H9 (cell line): ENCODE measurements at regions not wholly inside any gene's neighbourhood (a gene's known extent, or its start where the extent isn't known, plus 50 kb on each side); places are given as distances from the start of the nearest gene placed in this dataset.

Experiments
- DNase-seq: peaks from one replicate; pipeline ENCODE4 v3.0.0-alpha.2; 2017
- H2AFZ ChIP-seq: one replicate; pipeline ENCODE4 v1.6.1; 2013; ENCODE audit warnings: mild to moderate bottlenecking, low read length, control low read depth, moderate library complexity
- H2AK5ac ChIP-seq: 2 replicates; pipeline ENCODE4 v1.6.1; 2013; ENCODE audit warnings: low read length, control low read depth, mixed read lengths; ENCODE audit not compliant: insufficient read length
- H2BK120ac ChIP-seq: one replicate; pipeline ENCODE4 v1.6.1; 2013; ENCODE audit warnings: low read depth, mild to moderate bottlenecking, low read length, control low read depth, inconsistent platforms; ENCODE audit not compliant: poor library complexity, severe bottlenecking
- H2BK12ac ChIP-seq: 2 replicates; pipeline ENCODE4 v1.6.1; 2013; ENCODE audit warnings: low read length, control low read depth, mixed read lengths, low read depth; ENCODE audit not compliant: insufficient read length
- H2BK15ac ChIP-seq: 2 replicates; pipeline ENCODE4 v1.6.1; 2013; ENCODE audit warnings: low read depth, low read length, control low read depth
- H2BK20ac ChIP-seq: one replicate; pipeline ENCODE4 v1.6.1; 2013; ENCODE audit warnings: low read depth, mild to moderate bottlenecking, low read length, control low read depth, inconsistent platforms; ENCODE audit not compliant: poor library complexity, severe bottlenecking
- H2BK5ac ChIP-seq: 2 replicates; pipeline ENCODE4 v1.6.1; 2013; ENCODE audit warnings: low read length, control low read depth, mixed read lengths; ENCODE audit not compliant: insufficient read length
- H3K14ac ChIP-seq: 2 replicates; pipeline ENCODE4 v1.6.1; 2013; ENCODE audit warnings: low read length, control low read depth; ENCODE audit not compliant: insufficient read depth
- H3K18ac ChIP-seq: 2 replicates; pipeline ENCODE4 v1.6.1; 2013; ENCODE audit warnings: low read depth, mild to moderate bottlenecking, mixed read lengths, low read length, control low read depth; ENCODE audit not compliant: insufficient read length
- H3K23ac ChIP-seq: 2 replicates; pipeline ENCODE4 v1.6.1; 2013; ENCODE audit warnings: low read length, control low read depth, mixed read lengths, low read depth; ENCODE audit not compliant: insufficient read length
- H3K23me2 ChIP-seq: 2 replicates; pipeline ENCODE4 v1.6.1; 2013; ENCODE audit warnings: low read depth, mild to moderate bottlenecking, mixed read lengths, low read length, control low read depth; ENCODE audit not compliant: insufficient read length, poor library complexity, severe bottlenecking
- H3K27ac ChIP-seq: 2 replicates; pipeline ENCODE4 v1.5.1; 2013; ENCODE audit warnings: low read length, control low read depth, mixed read lengths, low read depth; ENCODE audit not compliant: insufficient read length
- H3K27me3 ChIP-seq: 2 replicates; pipeline ENCODE4 v1.6.1; 2013; ENCODE audit warnings: low read length, control low read depth, inconsistent platforms; ENCODE audit not compliant: insufficient read depth
- H3K4ac ChIP-seq: 2 replicates; pipeline ENCODE4 v1.6.1; 2013; ENCODE audit warnings: low read depth, mild to moderate bottlenecking, control low read depth, inconsistent platforms, low read length, moderate library complexity
- H3K4me1 ChIP-seq: 2 replicates; pipeline ENCODE4 v1.6.1; 2013; ENCODE audit warnings: low read length, control low read depth, inconsistent platforms; ENCODE audit not compliant: insufficient read depth
- H3K4me2 ChIP-seq: 2 replicates; pipeline ENCODE4 v1.6.1; 2013; ENCODE audit warnings: low read length, control low read depth, mixed read lengths; ENCODE audit not compliant: insufficient read length, insufficient read depth
- H3K56ac ChIP-seq: 2 replicates; pipeline ENCODE4 v1.6.1; 2013; ENCODE audit warnings: low read depth, mild to moderate bottlenecking, mixed read lengths, low read length, control low read depth; ENCODE audit not compliant: insufficient read length
- H3K79me1 ChIP-seq: 2 replicates; pipeline ENCODE4 v1.6.1; 2013; ENCODE audit warnings: low read depth, mild to moderate bottlenecking, moderate library complexity, low read length, control low read depth, inconsistent platforms; ENCODE audit not compliant: insufficient read depth, poor library complexity, severe bottlenecking
- H3K79me2 ChIP-seq: 2 replicates; pipeline ENCODE4 v1.6.1; 2013; ENCODE audit warnings: low read length, control low read depth, inconsistent platforms; ENCODE audit not compliant: insufficient read depth
- H3K9ac ChIP-seq: 2 replicates; pipeline ENCODE4 v1.6.1; 2013; ENCODE audit warnings: low read length, control low read depth, mixed read lengths; ENCODE audit not compliant: insufficient read length; ENCODE audit errors: extremely low read depth
- H3K9me3 ChIP-seq: one replicate; pipeline ENCODE4 v1.6.1; 2013; ENCODE audit warnings: low read depth, low read length, inconsistent platforms; ENCODE audit not compliant: control insufficient read depth
- H3T11ph ChIP-seq: one replicate; pipeline ENCODE4 v1.6.1; 2013; ENCODE audit warnings: mild to moderate bottlenecking, low read length, control low read depth, inconsistent platforms
- H4K20me1 ChIP-seq: one replicate; pipeline ENCODE4 v1.6.1; 2013; ENCODE audit not compliant: control insufficient read depth, insufficient read length, insufficient read depth
- H4K5ac ChIP-seq: 2 replicates; pipeline ENCODE4 v1.6.1; 2013; ENCODE audit warnings: low read depth, mild to moderate bottlenecking, mixed read lengths, low read length, control low read depth; ENCODE audit not compliant: insufficient read length
- H4K8ac ChIP-seq: replicated peaks from 2 replicates; pipeline ENCODE4 v1.6.1; 2013; ENCODE audit warnings: low read length, control low read depth, mixed read lengths, low read depth; ENCODE audit not compliant: insufficient read length
- H4K91ac ChIP-seq: 2 replicates; pipeline ENCODE4 v1.6.1; 2013; ENCODE audit warnings: low read depth, mild to moderate bottlenecking, moderate library complexity, mixed read lengths, low read length, control low read depth; ENCODE audit not compliant: insufficient read length
- H3K27ac Mint-ChIP-seq, 3 experiments: 2 replicates in 2 of 3; 3 replicates in 1 of 3; pipeline ENCODE4 v1.8.0; 2020 to 2021; ENCODE audit warnings: mixed read lengths in 3 of 3, mild to moderate bottlenecking in 1 of 3, moderate library complexity in 1 of 3
- H3K27me3 Mint-ChIP-seq: 2 replicates; pipeline ENCODE4 v1.8.0; 2021; ENCODE audit warnings: low read depth, mild to moderate bottlenecking, moderate library complexity, mixed read lengths
- H3K36me3 Mint-ChIP-seq, 3 experiments: 2 replicates in 2 of 3; 3 replicates in 1 of 3; pipeline ENCODE4 v1.8.0; 2020 to 2021; ENCODE audit warnings: low read depth in 3 of 3, mixed read lengths in 3 of 3; ENCODE audit not compliant: insufficient read depth in 1 of 3
- H3K4me1 Mint-ChIP-seq, 2 experiments: 2 replicates each; pipeline ENCODE4 v1.8.0; 2020; ENCODE audit warnings: mixed read lengths in 2 of 2
- H3K4me3 Mint-ChIP-seq, 2 experiments: 2 replicates in 1 of 2; 3 replicates in 1 of 2; pipeline ENCODE4 v1.8.0; 2020 to 2021; ENCODE audit warnings: mild to moderate bottlenecking in 2 of 2, mixed read lengths in 2 of 2, moderate library complexity in 1 of 2
- H3K9me3 Mint-ChIP-seq, 2 experiments: 2 replicates in 1 of 2; 3 replicates in 1 of 2; pipeline ENCODE4 v1.8.0; 2020; ENCODE audit warnings: mild to moderate bottlenecking in 2 of 2, mixed read lengths in 2 of 2, moderate library complexity in 1 of 2
- CTCF ChIP-seq: fragments of 200-600 bp; sonication (generic); conservative IDR thresholded peaks from 3 replicates; pipeline ENCODE4 v1.8.0; 2021; ENCODE audit warnings: antibody characterized with exemption, mild to moderate bottlenecking
- WGBS: extraction: QIAGEN DNeasy Blood & Tissue Kit; methylation state at CpG from one replicate; pipeline ENCODE4 v1.1.7; 2013; ENCODE audit warnings: missing lambda C conversion rate, low lambda C conversion rate, mixed read lengths; ENCODE audit not compliant: insufficient read length; ENCODE audit errors: extremely low coverage; 5-methylcytosine and 5-hydroxymethylcytosine counted together

DNA sequence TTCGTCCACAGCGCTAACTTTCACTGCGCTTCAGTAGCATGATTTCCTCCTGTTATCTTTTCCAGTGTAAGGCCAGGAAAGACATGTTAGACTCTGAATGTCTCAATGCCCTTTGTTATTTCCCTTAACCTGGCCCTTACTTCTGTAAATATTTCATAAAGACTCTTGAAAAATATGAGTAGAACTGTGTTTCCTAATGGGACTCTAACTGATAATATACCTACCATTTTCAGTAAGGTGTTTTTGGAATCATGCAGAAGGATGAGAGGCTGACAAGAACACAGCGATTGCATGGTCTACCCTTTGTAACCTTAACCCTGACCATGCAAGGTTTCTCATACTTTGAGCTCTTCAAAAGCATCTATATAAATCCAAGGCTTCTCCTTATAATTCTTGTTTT lies 550.1 kb downstream of the SLITRK6 start:
- peaks cover 0 to 5% (median 2%) of the 10 kb centered on the region in 3 experiments; a peak in 3 of 7 replicates for H3K36me3 Mint-ChIP-seq
- no peak overlapping the region for H2BK12ac ChIP-seq
- peaks cover 6 to 7% of the 10 kb centered on the region in 2 experiments; a peak in 3 of 5 replicates for H3K9me3 Mint-ChIP-seq

More for the DNA sequence above, 550.1 kb downstream of the SLITRK6 start:
- TF ChIP-seq CTCF, result no peak
- Histone ChIP-seq H3K4me1 (no peaks in the 10 kb centered on the region), H3K4ac (no peak overlapping the region), H2BK120ac (no peak overlapping the region), H3K23me2 (no peaks in the 10 kb centered on the region), H3K27me3 (no peaks in the 10 kb centered on the region), H3T11ph (no peak overlapping the region), H2BK5ac (no peak overlapping the region), H3K18ac (no peak overlapping the region), H3K79me1 (no peaks in the 10 kb centered on the region), H4K20me1 (no peaks in the 10 kb centered on the region), H3K23ac (no peak overlapping the region), H3K4me2 (no peak overlapping the region), H4K91ac (no peak overlapping the region), H3K9ac (no peak overlapping the region), H2BK20ac (no peak overlapping the region), H4K5ac (no peak overlapping the region), H3K56ac (no peak overlapping the region), H3K9me3 (no peaks in the 10 kb centered on the region), H3K14ac (no peak overlapping the region), H2BK15ac (no peak overlapping the region), H3K79me2 (no peaks in the 10 kb centered on the region), H4K8ac (no peak overlapping the region), H3K27ac (no peak overlapping the region), H2AK5ac (no peak overlapping the region), H2AFZ (no peak overlapping the region)
- no peak for DNase-seq
- no CpG with 5 or more reads among the region's 4 CpGs for WGBS
- no peak overlapping the region for H3K4me3 Mint-ChIP-seq
- no peak overlapping the region; a peak in 1 of 7 replicates for H3K27ac Mint-ChIP-seq
- no peaks in the 10 kb centered on the region for H3K4me1 Mint-ChIP-seq
- H3K27me3 Mint-ChIP-seq, result no peaks in the 10 kb centered on the region
